Mesothelial cell of epicardium (in vitro differentiated cells): ENCODE measurements at regions not wholly inside any gene's neighbourhood (a gene's known extent, or its start where the extent isn't known, plus 50 kb on each side); places are given as distances from the start of the nearest gene placed in this dataset.

Experiments used
- DNase-seq, 2 experiments: peaks; one replicate each; pipeline ENCODE4 v3.0.0; 2021; ENCODE audit warnings: low spot score in 2 of 2; ENCODE audit not compliant: unreplicated experiment in 2 of 2
- H3K27ac Mint-ChIP-seq: 2 replicates; pipeline ENCODE4 v1.8.0; 2021; ENCODE audit warnings: mixed read lengths
- H3K27me3 Mint-ChIP-seq: 2 replicates; pipeline ENCODE4 v1.8.0; 2021; ENCODE audit warnings: low read depth, mixed read lengths
- H3K36me3 Mint-ChIP-seq: 2 replicates; pipeline ENCODE4 v1.8.0; 2021; ENCODE audit warnings: mixed read lengths
- H3K4me1 Mint-ChIP-seq: 2 replicates; pipeline ENCODE4 v1.8.0; 2021; ENCODE audit warnings: mixed read lengths
- H3K4me3 Mint-ChIP-seq: 2 replicates; pipeline ENCODE4 v1.8.0; 2021; ENCODE audit warnings: mild to moderate bottlenecking, moderate library complexity, mixed read lengths
- H3K9me3 Mint-ChIP-seq: 2 replicates; pipeline ENCODE4 v1.8.0; 2021; ENCODE audit warnings: mixed read lengths
- TF ChIP-seq, protein P1 (sequence below): fragments of 200-600 bp; sonication (generic); IDR thresholded peaks from one replicate; pipeline ENCODE4 v1.5.0; 2021; ENCODE audit warnings: antibody characterized with exemption; ENCODE audit not compliant: unreplicated experiment

DNA sequence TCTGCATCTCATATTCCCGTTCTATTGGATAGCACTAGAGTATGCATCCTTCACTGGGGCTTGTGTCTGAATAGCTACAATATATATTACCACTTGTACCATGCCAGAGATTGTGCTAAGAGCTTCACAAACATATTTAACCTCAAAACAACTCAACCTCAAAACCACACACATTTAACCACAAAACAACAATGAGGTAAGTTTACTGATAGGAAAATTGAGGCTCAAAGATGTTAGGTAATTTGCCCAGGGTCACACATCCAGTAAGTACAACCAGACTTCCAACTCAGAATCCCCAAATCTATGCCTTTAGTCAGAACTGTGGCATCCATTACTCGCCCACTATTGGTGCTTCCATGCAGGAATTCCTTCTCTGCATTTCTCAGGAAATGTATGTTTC, 220.0 kb downstream of the FAM43A start:
- no peak for DNase-seq
- Mint-ChIP-seq H3K27me3 (no peaks in the 10 kb centered on the region), H3K4me1 (peaks cover 2% of the 10 kb centered on the region), H3K4me3 (no peak overlapping the region), H3K36me3 (no peaks in the 10 kb centered on the region), H3K27ac (no peak overlapping the region), H3K9me3 (peaks cover 15% of the 10 kb centered on the region)
- TF ChIP-seq, protein P1, sequence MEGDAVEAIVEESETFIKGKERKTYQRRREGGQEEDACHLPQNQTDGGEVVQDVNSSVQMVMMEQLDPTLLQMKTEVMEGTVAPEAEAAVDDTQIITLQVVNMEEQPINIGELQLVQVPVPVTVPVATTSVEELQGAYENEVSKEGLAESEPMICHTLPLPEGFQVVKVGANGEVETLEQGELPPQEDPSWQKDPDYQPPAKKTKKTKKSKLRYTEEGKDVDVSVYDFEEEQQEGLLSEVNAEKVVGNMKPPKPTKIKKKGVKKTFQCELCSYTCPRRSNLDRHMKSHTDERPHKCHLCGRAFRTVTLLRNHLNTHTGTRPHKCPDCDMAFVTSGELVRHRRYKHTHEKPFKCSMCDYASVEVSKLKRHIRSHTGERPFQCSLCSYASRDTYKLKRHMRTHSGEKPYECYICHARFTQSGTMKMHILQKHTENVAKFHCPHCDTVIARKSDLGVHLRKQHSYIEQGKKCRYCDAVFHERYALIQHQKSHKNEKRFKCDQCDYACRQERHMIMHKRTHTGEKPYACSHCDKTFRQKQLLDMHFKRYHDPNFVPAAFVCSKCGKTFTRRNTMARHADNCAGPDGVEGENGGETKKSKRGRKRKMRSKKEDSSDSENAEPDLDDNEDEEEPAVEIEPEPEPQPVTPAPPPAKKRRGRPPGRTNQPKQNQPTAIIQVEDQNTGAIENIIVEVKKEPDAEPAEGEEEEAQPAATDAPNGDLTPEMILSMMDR: no peak

DNA sequence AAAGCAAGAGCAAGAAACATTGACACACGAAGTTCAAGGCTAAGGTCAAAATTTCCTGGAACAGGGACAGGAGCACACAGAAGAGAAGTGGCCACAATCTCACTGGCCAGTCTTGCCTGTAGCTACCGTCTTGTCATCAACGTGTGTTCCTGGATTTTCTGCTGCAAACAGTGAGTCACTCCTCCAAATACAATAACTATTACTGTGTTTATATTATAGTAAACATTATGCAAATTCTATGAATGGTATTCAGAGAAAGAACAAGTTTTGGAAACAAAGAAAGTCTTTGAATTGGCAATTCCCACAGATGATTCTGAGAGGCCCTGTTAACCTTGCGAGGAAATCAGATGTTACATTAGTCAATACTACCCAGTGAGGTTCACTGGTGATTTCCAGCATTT, 220.5 kb downstream of the FAM43A start:
- H3K4me1 Mint-ChIP-seq: peaks cover 2% of the 10 kb centered on the region
- no peak overlapping the region for H3K27ac Mint-ChIP-seq
- H3K27me3 Mint-ChIP-seq: peaks cover 1% of the 10 kb centered on the region
- DNase-seq: no peak
- H3K36me3 Mint-ChIP-seq: no peaks in the 10 kb centered on the region
- TF ChIP-seq, protein P1: no peak
- H3K9me3 Mint-ChIP-seq: peaks cover 13% of the 10 kb centered on the region
- no peak overlapping the region for H3K4me3 Mint-ChIP-seq

GRCh38 chr3:194906970-194907629, 221.4 kb downstream of the FAM43A start:
- H3K27me3 Mint-ChIP-seq: peaks cover 3% of the 10 kb centered on the region
- H3K9me3 Mint-ChIP-seq: peaks cover 13% of the 10 kb centered on the region
- H3K36me3 Mint-ChIP-seq: no peaks in the 10 kb centered on the region
- TF ChIP-seq, protein P1: no peak
- H3K27ac Mint-ChIP-seq: no peak overlapping the region
- H3K4me1 Mint-ChIP-seq: peaks cover 2% of the 10 kb centered on the region
- no peak overlapping the region for H3K4me3 Mint-ChIP-seq
- DNase-seq: no peak

DNA sequence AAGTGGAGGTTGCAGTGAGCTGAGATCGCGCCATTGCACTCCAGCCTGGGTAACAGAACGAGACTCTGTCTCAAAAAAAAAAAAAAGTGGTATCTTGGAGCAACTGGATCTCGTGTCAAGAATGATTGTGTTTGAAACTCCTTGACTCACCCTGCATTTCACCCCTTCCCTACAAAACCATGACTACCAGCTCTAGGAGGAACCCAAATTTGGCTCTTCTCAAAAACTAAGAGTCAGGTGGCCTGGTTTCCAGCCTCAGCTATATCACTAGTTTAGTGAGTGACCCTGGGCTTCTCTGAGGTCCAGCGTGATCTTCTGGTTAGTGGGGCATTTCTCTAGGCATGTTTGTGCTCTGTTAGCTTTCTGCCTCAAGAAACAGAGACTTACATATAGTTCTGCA, 222.1 kb downstream of the FAM43A start:
- TF ChIP-seq, protein P1: no peak
- DNase-seq: no peak
- Mint-ChIP-seq H3K9me3 (peaks cover 13% of the 10 kb centered on the region), H3K36me3 (no peaks in the 10 kb centered on the region), H3K27ac (no peak overlapping the region), H3K4me3 (no peak overlapping the region), H3K27me3 (peaks cover 3% of the 10 kb centered on the region), H3K4me1 (peaks cover 2% of the 10 kb centered on the region)

DNA sequence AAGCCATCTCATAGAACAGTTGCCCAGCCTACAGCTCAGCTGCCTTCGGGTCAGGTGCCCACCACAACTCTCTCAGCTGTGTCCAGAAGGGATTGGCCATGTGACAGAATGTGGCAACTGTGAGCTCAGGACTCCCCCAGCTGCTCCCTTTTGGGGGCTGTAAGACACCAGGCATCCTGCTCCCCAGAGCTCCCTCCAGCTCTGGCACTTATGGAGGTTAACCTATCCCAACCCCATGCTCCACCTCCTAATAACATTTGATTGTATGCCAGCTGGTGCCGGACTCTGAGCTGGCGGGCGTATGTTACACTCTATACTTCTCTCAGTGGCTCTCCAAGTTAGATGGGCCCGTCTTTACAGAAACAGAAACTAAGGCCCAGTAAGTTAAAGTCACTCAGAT, 222.8 kb downstream of the FAM43A start:
- Mint-ChIP-seq H3K27ac (no peak overlapping the region), H3K4me3 (no peak overlapping the region), H3K27me3 (peaks cover 3% of the 10 kb centered on the region), H3K36me3 (no peaks in the 10 kb centered on the region), H3K4me1 (peaks cover 2% of the 10 kb centered on the region), H3K9me3 (peaks cover 11% of the 10 kb centered on the region)
- TF ChIP-seq, protein P1: no peak
- no peak for DNase-seq

- no peak for DNase-seq
- H3K4me1 Mint-ChIP-seq: peaks cover 2% of the 10 kb centered on the region
- no peak overlapping the region for H3K27ac Mint-ChIP-seq
- H3K36me3 Mint-ChIP-seq: no peaks in the 10 kb centered on the region
- TF ChIP-seq, protein P1: no peak
- no peak overlapping the region for H3K4me3 Mint-ChIP-seq
- H3K27me3 Mint-ChIP-seq: peaks cover 3% of the 10 kb centered on the region
- peaks cover 6% of the 10 kb centered on the region for H3K9me3 Mint-ChIP-seq
Observed at GRCh38 chr3:194908972-194909371, 223.3 kb downstream of the FAM43A start.
